SH-SY5Y (cell line): ENCODE measurements at regions not wholly inside any gene's neighbourhood (a gene's known extent, or its start where the extent isn't known, plus 50 kb on each side); places are given as distances from the start of the nearest gene placed in this dataset.

ENCODE experiments used
- GATA2 ChIP-seq: IDR thresholded peaks from 2 replicates; pipeline ENCODE4 v1.6.1; 2011; ENCODE audit warnings: mild to moderate bottlenecking, low read depth, low read length
- GATA3 ChIP-seq: IDR thresholded peaks from 2 replicates; pipeline ENCODE4 v1.6.1; 2011; ENCODE audit warnings: low read depth, mild to moderate bottlenecking, low read length, moderate library complexity

DNA sequence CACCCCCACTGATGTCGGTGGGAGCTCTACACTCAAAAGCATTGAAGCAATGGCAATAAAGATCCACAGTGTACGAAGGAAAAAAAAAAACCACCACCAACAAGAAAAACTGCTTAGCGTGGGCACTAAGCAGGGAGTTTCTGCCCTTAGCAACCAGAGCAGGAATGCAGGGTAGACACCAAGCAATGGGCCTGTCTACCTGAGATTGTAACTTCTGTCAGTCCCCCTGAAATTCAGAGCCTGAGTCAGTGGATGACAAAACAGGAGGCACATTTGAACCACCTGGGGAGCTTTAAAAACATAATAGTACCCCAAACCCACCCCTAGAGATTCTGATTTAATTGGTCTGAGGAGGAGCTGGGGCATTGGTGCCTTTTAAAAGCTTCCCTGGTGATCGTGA is 275.2 kb downstream of the SATB1 start:
- TF ChIP-seq GATA3 (no peak), GATA2 (no peak)
